GM21367 (cell line): ENCODE measurements at regions not wholly inside any gene's neighbourhood (a gene's known extent, or its start where the extent isn't known, plus 50 kb on each side); places are given as distances from the start of the nearest gene placed in this dataset.
"Not testable (repeated sequence)": the region's sequence is repeated elsewhere in the genome, so short reads cannot be mapped to it uniquely, and the experiment has no call there.

Source experiments
- ATAC-seq: cut with Tn5 transposase; IDR thresholded peaks from one replicate; pipeline ENCODE4 v1.9.1; 2021; ENCODE audit not compliant: unreplicated experiment

DNA sequence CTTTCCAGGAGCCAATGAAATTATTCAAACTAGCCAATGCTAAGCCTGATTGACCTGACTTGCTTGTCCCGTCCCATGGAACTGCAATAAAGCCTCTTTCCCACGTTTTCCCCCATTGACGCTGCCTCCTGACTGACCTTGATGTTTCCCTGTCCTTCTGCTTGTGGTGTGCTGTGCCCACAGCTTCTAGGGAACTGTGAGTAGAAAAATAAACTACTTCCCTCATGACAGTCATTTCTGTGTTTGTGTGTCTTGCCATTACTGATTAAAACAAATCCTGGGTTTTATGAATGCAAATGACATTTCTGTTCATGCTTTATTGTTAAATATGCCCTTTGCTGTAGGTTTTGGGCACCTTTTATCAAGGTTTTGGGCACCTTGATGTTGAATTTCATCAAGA, 91.3 kb upstream of the ABI1 start:
- no peak for ATAC-seq

DNA sequence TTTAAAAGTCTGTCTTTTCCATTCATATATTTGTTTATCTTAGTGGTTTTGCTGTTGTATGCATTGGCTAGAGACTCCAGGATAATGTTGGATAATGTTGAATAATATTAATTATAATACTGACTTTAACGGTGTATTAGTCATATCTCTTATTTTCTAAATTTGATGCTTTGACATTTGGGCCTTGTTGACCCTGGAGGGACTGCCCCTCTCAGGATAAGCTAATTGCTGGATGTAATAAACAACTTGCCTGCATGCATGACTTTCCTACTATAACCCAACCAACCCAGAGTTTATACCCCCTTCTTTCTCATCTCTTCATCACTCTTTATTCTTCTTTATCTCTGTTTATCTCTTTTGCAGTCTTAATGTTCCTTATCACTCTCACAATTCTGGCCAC, 90.9 kb upstream of the ABI1 start:
- no peak for ATAC-seq

DNA sequence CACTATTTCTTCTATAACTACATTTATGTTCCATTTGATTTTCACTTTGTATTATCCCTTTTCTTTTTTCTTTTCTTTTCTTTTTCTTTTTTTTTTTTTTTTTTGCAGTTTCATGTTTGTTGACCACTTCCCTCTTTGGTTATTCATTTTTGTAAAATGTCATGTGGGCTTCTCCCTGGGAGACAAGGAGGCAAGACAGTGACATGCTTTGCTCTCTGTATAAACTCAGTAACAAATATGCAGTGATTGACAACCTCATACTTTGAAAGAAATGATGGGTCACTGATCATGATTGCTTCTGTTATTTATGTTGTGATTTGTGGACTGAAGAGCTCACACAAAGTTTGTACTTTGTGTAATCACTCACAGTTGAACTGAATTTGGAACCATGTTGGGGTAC, 90.2 kb upstream of the ABI1 start:
- no peak for ATAC-seq

DNA sequence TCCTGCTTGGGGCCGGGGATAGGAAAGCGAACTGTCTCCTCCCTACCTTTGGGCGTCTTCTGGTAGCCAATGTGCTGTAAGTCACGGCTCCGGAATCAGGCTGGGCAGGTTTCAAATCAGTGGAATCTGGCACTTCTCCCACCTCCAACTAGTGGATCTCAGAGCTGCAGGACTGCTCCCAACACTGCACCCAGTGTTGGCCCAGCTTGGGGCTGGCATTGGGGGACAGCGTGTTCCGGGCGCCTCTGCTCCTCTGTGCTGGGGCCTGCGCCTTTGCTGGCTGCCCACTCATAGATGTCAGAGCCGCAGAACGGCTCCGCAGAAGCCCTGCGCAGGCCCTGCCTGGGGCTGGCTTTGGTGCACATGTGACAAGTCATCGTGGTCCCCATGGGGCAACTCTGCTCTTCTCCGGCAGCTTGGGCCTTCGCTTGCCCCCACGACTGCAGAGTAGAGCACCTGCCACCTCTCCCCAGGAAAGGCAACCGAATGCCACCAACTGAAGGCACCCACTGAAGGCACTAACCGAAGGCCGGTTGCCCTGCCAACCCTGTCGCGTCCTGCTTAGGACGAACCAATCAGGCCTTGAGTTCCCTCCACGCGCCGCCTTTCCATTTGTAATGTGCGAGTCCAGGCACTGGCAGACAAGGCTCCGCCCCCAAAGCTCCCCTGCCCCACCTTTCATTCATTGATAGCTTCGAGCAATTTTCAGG, 85.5 kb upstream of the ABI1 start:
- no peak for ATAC-seq

DNA sequence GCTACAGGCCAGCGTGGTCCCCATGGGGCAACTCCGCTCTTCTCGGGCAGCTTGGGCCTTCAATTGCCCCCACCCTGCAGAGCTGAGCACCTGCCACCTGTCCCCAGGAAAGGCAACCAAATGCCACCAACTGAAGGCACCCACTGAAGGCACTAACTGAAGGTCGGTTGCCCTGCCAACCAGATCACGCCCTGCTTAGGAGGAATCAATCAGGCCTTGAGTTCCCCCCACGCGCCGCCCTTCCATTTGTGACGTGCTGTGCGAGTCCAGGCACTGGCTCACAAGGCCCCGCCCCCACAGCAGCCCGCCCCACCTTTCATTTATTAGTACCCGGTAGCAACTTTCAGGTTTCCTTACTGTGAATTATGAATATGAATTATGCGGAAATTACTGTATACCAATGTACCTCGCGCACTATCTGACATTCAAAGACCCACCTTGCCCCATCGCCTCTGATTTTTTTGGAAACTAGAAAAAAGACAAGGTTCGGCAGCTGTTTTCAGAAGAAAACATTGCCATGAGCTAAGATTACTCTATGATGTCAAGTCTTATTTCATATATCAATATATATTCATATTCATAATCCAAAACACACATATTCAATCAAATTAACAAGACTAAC, 83.6 kb upstream of the ABI1 start:
- ATAC-seq: no peak

DNA sequence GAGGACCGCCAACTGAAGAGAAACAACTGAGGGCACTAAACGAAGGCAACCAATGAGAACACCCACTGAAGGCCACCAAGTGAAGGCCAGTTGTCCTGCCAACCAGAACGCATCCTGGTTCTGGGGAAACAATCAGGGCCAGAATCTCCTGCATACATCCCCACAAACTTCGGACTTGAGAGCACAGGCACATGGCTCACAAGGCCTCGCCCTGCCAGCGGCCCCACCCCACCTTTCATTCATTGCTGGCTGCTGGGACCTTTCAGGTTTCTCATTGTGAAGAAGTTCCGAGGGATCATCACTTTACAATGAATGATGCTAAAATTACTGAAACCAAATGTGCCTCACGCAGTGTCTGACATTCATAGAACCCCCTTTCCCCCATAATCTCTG, 79.2 kb upstream of the ABI1 start:
- ATAC-seq: no peak

DNA sequence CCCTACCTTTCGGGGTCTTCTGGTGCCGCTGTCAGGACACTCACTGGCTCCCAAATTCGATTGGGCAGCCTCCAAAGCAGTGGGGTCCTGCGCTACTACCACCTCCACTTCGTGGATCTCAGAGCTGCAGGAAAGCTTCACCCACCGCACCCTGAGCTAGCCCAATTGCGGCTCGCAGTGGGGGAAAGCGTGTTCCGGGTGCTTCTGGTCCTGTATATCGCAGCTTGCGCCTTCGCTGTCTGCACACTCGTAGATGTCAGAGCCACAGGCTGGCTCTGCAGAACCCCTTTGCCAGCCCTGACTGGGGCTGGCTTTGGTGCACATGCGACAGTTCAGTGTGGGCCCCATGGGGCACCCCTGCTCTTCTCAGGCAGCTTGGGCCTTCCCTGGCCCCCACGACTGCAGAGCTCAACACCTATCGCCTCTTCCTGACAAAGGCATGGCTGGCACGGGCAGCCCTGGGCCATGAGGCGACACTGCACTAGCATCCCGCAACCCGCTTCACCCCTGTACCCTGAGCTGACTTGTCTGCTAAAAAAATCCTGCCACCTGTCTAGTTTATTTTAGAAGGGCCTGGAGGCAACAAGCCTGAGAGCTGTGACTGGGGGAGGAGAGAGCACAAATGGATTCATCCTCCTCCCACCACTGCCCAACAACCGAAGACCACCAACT, 78.7 kb upstream of the ABI1 start:
- no peak for ATAC-seq

DNA sequence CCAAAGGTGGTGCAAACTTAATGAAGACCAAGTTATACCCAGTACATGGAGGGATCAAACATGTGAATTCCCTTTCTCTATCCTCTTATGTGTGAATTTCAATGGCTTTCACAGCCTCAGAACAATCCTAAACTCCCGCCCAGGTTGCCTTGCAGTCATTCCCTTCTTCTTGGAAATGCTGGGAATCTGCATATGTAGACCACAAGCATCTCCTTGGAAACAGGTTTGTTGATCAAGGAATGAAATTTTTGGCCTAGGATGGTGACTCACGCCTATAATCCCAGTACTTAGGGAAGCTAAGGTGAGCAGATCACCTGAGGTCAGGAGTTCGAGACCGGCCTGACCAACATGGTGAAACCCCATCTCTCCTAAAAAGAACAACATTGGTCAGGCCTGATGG, 77.8 kb upstream of the ABI1 start:
- no peak for ATAC-seq

DNA sequence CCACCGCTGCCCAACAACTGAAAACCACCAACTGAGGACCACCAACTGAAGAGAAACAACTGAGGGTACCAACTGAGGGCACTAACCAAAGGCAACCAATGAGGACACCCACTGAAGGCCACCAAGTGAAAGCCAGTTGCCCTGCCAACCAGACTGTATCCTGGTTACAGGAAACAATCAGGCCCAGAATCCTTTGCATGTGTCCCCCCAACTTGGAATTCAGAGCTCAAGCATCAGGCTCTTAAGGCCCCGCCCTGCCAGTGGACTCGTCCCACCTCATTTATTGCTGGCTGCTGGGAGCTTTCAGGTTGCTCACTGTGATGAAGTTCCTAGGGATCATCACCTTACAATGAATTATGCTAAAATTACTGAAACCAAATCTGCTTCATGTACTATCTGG, 76.6 kb upstream of the ABI1 start:
- ATAC-seq: no peak

DNA sequence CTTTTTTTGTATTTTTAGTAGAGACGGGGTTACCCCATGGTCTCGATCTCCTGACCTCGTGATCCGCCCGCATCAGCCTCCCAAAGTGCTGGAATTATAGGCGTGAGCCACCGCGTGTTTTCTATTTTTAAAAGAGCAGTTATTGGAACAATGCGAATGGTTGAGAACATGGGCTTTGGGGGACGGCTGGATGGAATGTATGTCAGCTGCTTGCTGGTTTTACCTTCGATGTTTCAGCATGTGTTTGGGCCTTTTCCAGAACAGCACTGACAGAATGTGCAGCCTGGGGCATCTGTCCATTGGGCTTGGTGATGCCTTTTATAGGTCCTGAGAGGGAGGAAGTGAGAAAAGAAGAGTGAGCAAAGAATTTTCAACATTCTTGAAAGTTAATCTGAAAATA, 73.4 kb upstream of the ABI1 start:
- ATAC-seq: not testable (repeated sequence)

DNA sequence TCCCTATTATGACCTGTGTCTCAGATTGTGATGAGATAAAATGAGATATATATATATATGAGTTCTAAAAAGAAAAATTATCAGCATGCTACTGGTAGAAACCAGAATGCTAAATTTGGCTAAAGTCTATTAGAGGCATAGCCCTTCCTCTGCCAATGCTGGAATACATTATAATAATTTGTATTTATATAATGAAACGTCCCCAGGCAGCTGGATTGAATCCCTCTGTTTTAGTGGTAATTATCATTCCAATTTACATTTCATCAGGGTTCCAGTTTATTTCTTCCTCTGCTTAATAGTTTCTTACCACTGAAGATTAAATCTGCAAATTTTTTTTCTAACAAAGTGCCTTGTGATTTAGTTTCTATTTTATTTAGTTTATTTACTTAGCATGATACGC, 71.8 kb upstream of the ABI1 start:
- ATAC-seq: no peak

DNA sequence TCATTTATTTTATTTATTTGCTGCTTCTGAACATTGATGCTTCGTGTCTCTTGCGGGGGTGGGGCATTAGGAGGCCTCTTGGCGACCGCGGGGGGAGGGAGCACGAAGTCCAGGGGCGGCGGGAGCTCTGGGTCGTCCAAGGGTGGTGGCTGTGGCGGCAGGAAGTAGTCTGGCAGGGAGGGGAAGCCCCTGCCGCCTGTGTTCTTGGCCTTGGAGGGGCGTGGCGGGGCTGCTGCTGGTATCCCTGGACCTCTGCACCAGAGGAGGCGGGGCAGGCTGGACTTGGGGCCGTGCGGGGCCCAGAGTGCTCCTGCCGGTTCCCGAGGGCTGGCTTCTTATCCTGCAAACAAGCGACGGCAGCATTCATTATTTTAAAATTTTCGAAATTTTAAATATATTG, 70.5 kb upstream of the ABI1 start:
- peak; percentile 65 for ATAC-seq

DNA sequence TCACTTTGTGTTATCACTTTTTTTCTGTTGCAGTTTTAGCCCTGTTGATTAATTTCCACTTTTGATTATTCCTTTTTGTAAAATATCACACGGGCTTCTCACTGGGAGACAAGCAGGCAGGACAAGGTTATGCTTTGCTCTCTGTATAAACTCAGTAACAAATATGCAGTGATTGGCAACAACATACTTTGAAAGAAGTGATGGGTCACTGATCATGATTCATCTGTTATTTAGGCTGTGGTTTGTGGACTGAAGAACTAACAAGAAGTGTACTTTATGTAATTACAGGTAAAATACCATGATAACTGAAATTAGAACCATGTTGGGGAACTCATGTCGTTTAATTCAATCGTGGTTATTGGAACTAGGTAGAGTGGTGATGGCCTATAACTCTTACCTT, 62.1 kb upstream of the ABI1 start:
- not testable (repeated sequence) for ATAC-seq

DNA sequence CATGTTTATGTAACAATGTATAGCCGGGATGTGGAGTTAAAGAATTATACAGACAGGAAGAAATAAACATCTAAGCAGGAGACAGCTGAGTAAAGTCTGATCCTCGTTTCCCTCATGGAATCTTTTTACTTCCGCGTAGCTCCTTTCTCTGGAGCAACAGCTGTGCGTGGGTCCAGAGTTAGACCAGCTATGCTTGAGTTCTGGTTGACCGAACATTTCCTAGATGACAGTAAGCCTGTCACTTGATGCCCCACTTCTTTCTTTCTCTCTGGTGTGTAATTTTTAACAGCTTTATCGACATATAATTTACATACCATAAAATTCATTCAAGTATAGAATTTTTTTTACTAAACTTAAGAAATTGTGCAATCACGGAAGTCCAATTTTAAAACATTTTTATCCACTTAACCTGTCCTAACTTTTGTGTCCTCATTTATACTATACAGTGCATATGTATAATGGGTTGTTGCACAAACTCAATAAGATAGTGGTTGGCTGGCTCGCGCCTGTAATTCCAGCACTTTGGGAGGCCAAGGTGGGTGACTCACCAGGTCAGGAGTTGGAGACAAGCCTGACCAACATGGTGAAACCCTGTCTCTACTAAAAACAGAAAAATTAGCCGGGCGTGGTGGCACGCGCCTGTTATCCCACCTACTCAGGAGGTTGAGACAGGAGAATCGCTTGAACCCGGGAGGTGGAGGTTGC, 58.5 kb upstream of the ABI1 start:
- not testable (repeated sequence) for ATAC-seq

DNA sequence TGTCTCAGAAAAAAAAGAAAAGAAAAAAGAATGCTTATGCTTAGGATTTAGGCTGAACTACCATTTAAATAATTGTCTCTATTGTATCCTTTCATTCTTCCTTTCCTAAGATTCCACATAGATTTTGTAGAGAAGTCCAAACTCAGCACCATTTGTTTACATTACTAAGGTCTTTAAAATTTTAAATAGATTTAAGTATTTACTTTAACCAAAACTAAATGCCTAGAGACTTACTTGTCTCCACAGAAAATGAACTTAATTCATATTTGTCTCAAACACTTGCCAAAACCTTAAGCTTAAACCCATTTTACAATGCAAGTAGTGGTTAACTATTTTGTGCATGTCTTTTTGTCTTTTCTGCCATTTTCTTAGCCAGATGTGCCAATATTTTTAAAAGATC, 54.1 kb upstream of the ABI1 start:
- ATAC-seq: no peak

DNA sequence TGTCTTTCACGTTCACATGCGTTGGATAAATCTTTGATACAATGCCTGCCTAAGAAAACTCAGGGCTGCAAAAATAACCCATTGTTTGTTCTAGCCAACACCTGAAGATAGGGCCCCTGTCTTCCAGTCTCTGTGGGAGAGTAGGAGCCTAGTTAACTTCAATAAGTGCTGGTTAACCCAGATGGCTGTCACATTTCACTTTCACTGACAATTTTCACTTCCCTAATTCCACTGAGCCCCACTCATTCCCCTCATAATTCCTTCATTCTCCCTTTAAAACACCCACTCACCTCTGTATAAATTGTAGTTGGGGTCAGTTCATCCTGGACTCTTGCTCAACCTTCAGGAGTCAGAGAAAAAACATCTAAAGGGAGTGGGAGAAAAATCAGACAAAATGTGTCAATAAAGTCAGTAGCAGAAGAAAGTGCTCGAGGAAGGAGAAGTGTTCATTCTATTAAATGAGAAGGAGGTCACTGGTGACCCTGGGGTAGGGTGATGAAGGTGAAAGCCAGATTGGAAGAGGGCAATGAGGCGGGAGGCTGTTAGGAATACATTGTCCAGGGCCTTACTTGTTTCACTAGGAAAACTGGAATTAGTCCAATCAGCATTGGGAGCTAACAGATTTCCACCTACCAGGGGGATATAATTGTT, 51.2 kb upstream of the ABI1 start:
- peak; percentile 73 for ATAC-seq
